Stomach smooth muscle (tissue), 2 donors: ENCODE measurements at regions not wholly inside any gene's neighbourhood (a gene's known extent, or its start where the extent isn't known, plus 50 kb on each side); places are given as distances from the start of the nearest gene placed in this dataset.

ENCODE experiments used
- H3K27ac ChIP-seq: one replicate; pipeline ENCODE4 v1.7.0; 2013; ENCODE audit warnings: mild to moderate bottlenecking, low read length, inconsistent platforms
- H3K27me3 ChIP-seq, 2 donors: one replicate each; pipeline ENCODE4 v1.7.0; 2013; ENCODE audit warnings: low read length in 2 of 2; ENCODE audit not compliant: insufficient read depth in 2 of 2, control insufficient read depth in 1 of 2
- H3K36me3 ChIP-seq, 2 donors: one replicate each; pipeline ENCODE4 v1.7.0; 2013; ENCODE audit warnings: low read length in 2 of 2; ENCODE audit not compliant: control insufficient read depth in 2 of 2, insufficient read depth in 2 of 2
- H3K4me1 ChIP-seq: one replicate; pipeline ENCODE4 v1.7.0; 2013; ENCODE audit warnings: low read length; ENCODE audit not compliant: control insufficient read depth, insufficient read depth
- H3K4me3 ChIP-seq, 2 donors: one replicate each; pipeline ENCODE4 v1.7.0; 2013; ENCODE audit warnings: low read length in 2 of 2
- H3K9ac ChIP-seq, 2 donors: one replicate each; pipeline ENCODE4 v1.7.0; 2013; ENCODE audit warnings: low read length in 2 of 2, mild to moderate bottlenecking in 1 of 2
- H3K9me3 ChIP-seq, 2 donors: one replicate each; pipeline ENCODE4 v1.7.0; 2013; ENCODE audit warnings: low read length in 2 of 2; ENCODE audit not compliant: control insufficient read depth in 2 of 2
- donor health status: healthy.
- donor health status: Pancreatic carcinoma.

DNA sequence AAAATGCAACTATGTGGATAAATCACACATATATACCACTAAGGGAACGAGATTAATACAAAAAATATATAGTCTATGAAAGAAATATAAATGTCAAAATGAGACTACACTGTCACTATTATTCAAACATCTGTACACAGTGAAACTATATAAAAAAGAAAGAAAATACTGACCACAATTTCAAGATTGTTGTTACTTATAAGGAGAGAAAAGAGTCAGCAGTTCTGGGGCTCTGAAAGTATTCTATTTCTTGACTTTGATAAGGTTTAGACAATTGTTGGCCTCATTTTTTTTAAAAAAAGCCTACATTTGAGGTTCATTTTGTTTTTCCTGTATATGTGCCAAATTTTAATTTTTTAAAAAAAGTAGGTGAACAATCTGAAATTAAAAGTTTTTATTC, 319.3 kb upstream of the CHRM3 start:
- Histone ChIP-seq H3K4me1 (no peaks in the 10 kb centered on the region), H3K9ac (no peak overlapping the region), H3K9me3 (no peaks in the 10 kb centered on the region)

DNA sequence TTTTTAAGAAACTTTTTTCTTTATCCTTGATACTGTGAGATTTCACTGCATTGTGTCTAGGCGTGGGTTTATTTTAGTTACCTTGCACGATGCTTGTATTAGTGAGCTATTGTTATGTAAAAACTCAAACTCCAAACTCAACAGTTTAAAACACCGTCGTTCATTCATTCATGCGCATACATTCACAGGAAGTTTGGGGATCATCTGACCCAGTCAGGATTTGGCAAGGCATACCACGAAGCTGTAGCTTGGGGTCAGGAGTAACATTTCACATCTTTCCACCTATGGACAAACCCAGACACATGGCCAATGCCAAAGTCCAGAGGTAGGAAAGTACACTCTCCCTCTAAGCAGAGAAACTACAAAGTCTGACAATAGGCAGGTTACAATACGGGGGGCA, 324.6 kb upstream of the CHRM3 start:
- H3K4me1 ChIP-seq: no peaks in the 10 kb centered on the region

More for the DNA sequence above, 319.3 kb upstream of the CHRM3 start:
- no peaks in the 10 kb centered on the region for H3K27me3 ChIP-seq
- H3K27ac ChIP-seq: no peak overlapping the region
- no peaks in the 10 kb centered on the region for H3K36me3 ChIP-seq
- no peak overlapping the region for H3K4me3 ChIP-seq

GRCh38 chr1:239058190-239058589, 328.2 kb upstream of the CHRM3 start:
- H3K4me3 ChIP-seq: no peak overlapping the region
- peaks cover 0 to 6% of the 10 kb centered on the region in 2 donors for H3K9me3 ChIP-seq
- H3K36me3 ChIP-seq: no peaks in the 10 kb centered on the region
- H3K9ac ChIP-seq: no peak overlapping the region
- no peak overlapping the region for H3K27ac ChIP-seq
- H3K27me3 ChIP-seq: no peaks in the 10 kb centered on the region
- no peaks in the 10 kb centered on the region for H3K4me1 ChIP-seq

More for the DNA sequence above, 324.6 kb upstream of the CHRM3 start:
- H3K27me3 ChIP-seq: no peaks in the 10 kb centered on the region
- no peaks in the 10 kb centered on the region for H3K9me3 ChIP-seq
- no peak overlapping the region for H3K27ac ChIP-seq
- no peak overlapping the region for H3K4me3 ChIP-seq
- no peaks in the 10 kb centered on the region for H3K36me3 ChIP-seq
- no peak overlapping the region for H3K9ac ChIP-seq

GRCh38 chr1:239056940-239057339, 329.4 kb upstream of the CHRM3 start:
- Histone ChIP-seq H3K36me3 (no peaks in the 10 kb centered on the region), H3K4me1 (no peaks in the 10 kb centered on the region), H3K9ac (no peak overlapping the region), H3K27me3 (no peaks in the 10 kb centered on the region), H3K27ac (no peak overlapping the region), H3K4me3 (no peak overlapping the region), H3K9me3 (peaks cover 0 to 6% of the 10 kb centered on the region in 2 donors)

DNA sequence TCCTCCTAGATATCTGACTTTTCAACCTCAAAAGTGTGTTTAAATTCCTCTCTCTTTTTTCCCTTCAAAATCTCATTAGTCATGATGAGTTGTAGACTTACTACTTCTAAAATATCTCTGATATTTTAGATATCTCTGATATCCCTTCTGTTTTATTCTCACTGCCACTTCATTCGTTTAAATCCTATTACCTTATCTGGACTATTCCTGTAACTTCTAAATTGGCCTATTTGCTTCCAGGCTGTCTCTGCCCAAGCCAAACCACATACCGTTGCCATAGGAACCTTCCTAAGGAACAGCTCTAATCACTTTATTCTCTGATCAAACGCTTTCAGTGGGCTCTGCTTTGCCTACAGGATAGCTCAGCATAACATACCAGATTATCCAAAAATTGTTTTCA, 333.1 kb upstream of the CHRM3 start:
- H3K4me3 ChIP-seq: no peak overlapping the region
- no peak overlapping the region for H3K27ac ChIP-seq
- no peaks in the 10 kb centered on the region for H3K4me1 ChIP-seq
- H3K9ac ChIP-seq: no peak overlapping the region
- H3K9me3 ChIP-seq: peaks cover 0 to 6% of the 10 kb centered on the region in 2 donors
- H3K27me3 ChIP-seq: no peaks in the 10 kb centered on the region
- no peaks in the 10 kb centered on the region for H3K36me3 ChIP-seq

DNA sequence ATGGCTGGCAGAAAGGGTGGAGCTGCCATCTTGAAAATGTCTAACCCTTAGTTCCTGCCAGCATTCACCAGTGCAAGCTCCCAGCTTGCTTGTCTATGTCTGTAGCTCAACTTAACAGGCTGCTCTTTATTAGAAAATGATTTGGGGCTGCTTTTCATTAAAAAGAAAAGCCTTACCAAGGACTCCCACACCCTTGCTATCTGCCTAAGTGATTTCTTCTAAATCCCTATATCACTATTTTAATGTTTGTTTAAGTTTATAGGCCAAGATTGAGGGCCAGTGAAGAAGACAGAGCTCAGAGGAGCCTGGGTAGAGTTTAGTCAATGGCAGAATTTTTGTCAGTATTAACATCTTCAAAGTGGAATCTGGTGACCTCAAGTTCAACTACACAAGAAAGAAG, 336.8 kb upstream of the CHRM3 start:
- H3K4me1 ChIP-seq: no peaks in the 10 kb centered on the region
- no peak overlapping the region for H3K27ac ChIP-seq
- H3K27me3 ChIP-seq: no peaks in the 10 kb centered on the region
- H3K9me3 ChIP-seq: no peaks in the 10 kb centered on the region
- H3K36me3 ChIP-seq: no peaks in the 10 kb centered on the region
- H3K4me3 ChIP-seq: no peak overlapping the region
- H3K9ac ChIP-seq: no peak overlapping the region

- H3K36me3 ChIP-seq: no peaks in the 10 kb centered on the region
- no peaks in the 10 kb centered on the region for H3K4me1 ChIP-seq
- no peak overlapping the region for H3K4me3 ChIP-seq
- H3K9ac ChIP-seq: no peak overlapping the region
- no peaks in the 10 kb centered on the region for H3K9me3 ChIP-seq
- no peak overlapping the region for H3K27ac ChIP-seq
- H3K27me3 ChIP-seq: no peaks in the 10 kb centered on the region
These were observed 341.5 kb upstream of the CHRM3 start for GRCh38 chr1:239044829-239045228.

- Histone ChIP-seq H3K9ac (no peak overlapping the region), H3K27ac (no peak overlapping the region), H3K27me3 (no peaks in the 10 kb centered on the region), H3K4me1 (no peaks in the 10 kb centered on the region), H3K4me3 (no peak overlapping the region), H3K9me3 (no peaks in the 10 kb centered on the region), H3K36me3 (no peaks in the 10 kb centered on the region)
These were observed 345.8 kb upstream of the CHRM3 start for GRCh38 chr1:239040523-239040922.

- H3K4me1 ChIP-seq: no peaks in the 10 kb centered on the region
- no peaks in the 10 kb centered on the region for H3K27me3 ChIP-seq
- no peak overlapping the region for H3K4me3 ChIP-seq
- H3K9ac ChIP-seq: no peak overlapping the region
- no peak overlapping the region for H3K27ac ChIP-seq
- no peaks in the 10 kb centered on the region for H3K36me3 ChIP-seq
- no peaks in the 10 kb centered on the region for H3K9me3 ChIP-seq
These were observed 355.1 kb upstream of the CHRM3 start for GRCh38 chr1:239031310-239031709.

DNA sequence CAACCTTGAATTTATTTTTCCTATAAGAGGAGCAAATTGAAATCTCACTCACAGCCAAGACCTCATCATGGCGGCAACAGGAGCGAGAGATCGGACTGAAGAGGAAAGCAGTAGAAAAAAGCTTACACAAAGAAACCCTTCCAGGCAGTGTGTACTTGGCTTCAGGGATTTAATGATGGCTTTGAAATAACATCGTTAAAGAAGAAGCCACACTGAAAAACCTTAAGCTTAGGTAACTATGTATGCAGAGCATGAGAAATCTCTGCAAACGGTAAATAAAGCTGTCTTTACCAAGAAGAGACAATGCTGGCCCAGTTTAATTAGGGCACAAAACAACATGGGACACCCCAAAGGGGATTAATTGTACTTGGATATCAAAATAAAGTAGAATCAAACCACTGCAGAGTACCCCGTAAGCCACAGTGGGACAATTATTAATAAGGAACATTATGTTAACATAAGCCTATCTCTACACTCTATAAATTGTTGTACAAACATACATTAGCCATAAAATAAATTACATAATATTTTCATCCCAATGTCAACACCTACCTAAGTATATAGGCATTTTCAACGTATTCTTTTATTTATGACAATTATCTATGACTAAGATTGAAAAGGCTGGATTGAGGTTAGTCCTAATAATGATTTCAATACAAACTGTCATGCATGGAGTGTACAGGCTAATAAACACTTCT, 360.2 kb upstream of the CHRM3 start:
- Histone ChIP-seq H3K36me3 (no peaks in the 10 kb centered on the region), H3K27me3 (no peaks in the 10 kb centered on the region), H3K4me1 (no peaks in the 10 kb centered on the region)

GRCh38 chr1:239025223-239025622, 361.1 kb upstream of the CHRM3 start:
- H3K4me3 ChIP-seq: no peak overlapping the region
- no peak overlapping the region for H3K27ac ChIP-seq
- H3K4me1 ChIP-seq: no peaks in the 10 kb centered on the region
- H3K36me3 ChIP-seq: no peaks in the 10 kb centered on the region
- no peaks in the 10 kb centered on the region for H3K9me3 ChIP-seq
- no peaks in the 10 kb centered on the region for H3K27me3 ChIP-seq
- no peak overlapping the region for H3K9ac ChIP-seq

More for the DNA sequence above, 360.2 kb upstream of the CHRM3 start:
- Histone ChIP-seq H3K4me3 (no peak overlapping the region), H3K27ac (no peak overlapping the region), H3K9ac (no peak overlapping the region), H3K9me3 (no peaks in the 10 kb centered on the region)
